ENCODE measurements at regions not wholly inside any gene's neighbourhood (a gene's known extent, or its start where the extent isn't known, plus 50 kb on each side); places are given as distances from the start of the nearest gene placed in this dataset.

GRCh38 chr5:57025961-57026360, 74.0 kb upstream of the MIER3 start:
- no peak for TF ChIP-seq EZH2 (IDR thresholded peaks at IDR 0.05; ENCODE audit: low read length, unreplicated experiment)
- no peak for TF ChIP-seq CTCF (conservative IDR thresholded peaks at IDR 0.05; ENCODE audit: low read depth, low read length)
- TF ChIP-seq EZH2phosphoT487 (IDR thresholded peaks at IDR 0.05; ENCODE audit: borderline replicate concordance, low read length): no peak
